NB4 (cell line): ENCODE measurements at regions not wholly inside any gene's neighbourhood (a gene's known extent, or its start where the extent isn't known, plus 50 kb on each side); places are given as distances from the start of the nearest gene placed in this dataset.

Source experiments
- DNase-seq: peaks from one replicate; pipeline ENCODE4 v3.0.0; 2010; ENCODE audit warnings: low read depth
- H3K4me3 ChIP-seq: one replicate; pipeline ENCODE4 v1.5.1; 2011; ENCODE audit warnings: mild to moderate bottlenecking, low read depth, low read length, moderate library complexity
- CTCF ChIP-seq: IDR thresholded peaks from one replicate; pipeline ENCODE4 v1.5.1; 2012; ENCODE audit warnings: low read depth, low read length
- MYC ChIP-seq: IDR thresholded peaks from 2 replicates; pipeline ENCODE4 v1.6.1; 2011; ENCODE audit warnings: low read depth, low read length
- POLR2A ChIP-seq: IDR thresholded peaks from 2 replicates; pipeline ENCODE4 v1.6.1; 2011; ENCODE audit warnings: mild to moderate bottlenecking; ENCODE audit not compliant: insufficient read length; ENCODE audit errors: extremely low read depth
- TF ChIP-seq, protein P1 (sequence below): IDR thresholded peaks from 2 replicates; pipeline ENCODE4 v1.6.1; 2011; ENCODE audit warnings: low read depth, low read length

DNA sequence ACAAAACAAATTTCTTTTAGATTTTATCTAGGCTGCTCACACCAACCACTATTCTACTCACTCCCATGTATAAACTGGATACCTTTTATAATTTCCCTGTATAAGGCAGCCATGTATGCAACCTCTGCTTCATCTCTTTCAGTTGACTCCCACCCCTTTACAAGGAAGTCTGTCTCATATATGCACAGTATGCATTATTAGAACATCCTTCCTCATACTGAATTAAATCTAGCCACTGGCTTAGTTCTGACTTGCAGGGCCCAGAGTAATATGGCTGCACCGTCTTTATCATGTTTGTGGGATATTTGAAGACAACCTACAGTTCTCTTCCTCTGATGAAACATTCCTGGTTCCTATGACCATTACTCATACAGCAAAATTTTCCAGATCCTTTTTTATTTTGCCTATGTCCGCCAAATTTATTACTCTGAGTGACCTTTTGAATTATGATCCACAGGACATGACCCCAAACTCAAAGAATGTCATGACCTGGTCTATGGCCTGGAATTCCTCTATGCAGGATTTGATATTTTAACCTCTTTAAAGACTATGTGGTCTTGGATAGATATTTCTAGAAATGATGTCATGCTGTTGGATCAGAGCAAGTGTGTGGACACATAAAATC is 76.6 kb upstream of the ITGA1 start:
- TF ChIP-seq POLR2A, result no peak
- TF ChIP-seq MYC, result no peak
- TF ChIP-seq, protein P1, sequence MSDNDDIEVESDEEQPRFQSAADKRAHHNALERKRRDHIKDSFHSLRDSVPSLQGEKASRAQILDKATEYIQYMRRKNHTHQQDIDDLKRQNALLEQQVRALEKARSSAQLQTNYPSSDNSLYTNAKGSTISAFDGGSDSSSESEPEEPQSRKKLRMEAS, result no peak
- TF ChIP-seq CTCF, result no peak
- no peak overlapping the region for H3K4me3 ChIP-seq
- DNase-seq, result no peak

DNA sequence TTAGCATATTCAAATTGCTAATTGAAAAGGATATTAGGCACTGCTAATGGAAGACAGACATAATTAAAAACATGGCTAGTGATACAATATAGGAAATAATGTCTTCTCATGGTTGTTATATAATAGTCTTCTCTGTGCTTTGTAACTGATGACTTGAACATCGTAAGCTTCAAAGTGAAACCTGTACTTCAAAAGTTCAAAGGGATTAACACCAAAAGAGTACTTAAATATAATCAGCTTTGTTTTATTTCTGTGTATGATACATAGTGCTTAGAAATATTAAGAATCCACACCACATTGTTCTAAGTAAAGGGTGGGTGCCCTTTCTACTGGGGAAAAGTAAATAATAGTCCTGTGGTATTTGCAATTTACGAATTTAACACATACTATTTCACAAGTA is 75.4 kb upstream of the ITGA1 start:
- DNase-seq, result no peak

DNA sequence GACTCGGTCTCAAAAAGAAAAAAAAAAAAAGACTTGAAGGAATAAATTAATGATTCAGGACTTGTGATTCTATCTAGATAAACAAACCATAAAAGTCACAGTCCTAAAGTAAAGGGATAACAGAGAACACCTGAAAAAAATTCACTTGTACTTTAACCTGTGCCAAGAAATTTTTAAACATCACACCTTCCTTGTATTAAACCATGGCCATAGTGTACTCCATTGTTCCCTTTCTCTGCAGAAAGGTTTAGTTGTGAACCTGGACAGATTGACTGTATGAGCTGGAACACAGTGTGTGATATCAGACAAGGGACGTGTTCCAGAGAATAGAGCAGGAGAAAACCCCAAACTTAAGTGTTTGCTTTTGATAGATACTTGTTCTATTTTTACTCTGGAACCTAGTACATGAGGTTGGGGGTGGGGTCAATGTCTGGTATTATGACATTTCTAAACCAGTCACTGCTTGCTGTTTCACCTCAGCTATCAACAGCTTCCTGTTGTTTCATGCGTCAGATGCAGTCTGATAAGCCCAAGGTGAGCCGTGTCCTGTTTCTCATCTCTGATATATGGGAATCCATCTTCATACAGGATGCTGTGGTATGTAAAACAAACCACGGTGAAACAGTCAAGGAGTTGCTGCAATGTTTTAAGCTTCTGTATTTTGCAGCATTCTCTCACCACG is 62.5 kb upstream of the ITGA1 start:
- TF ChIP-seq, protein P1, result peak; percentile 40; the same call in 1 of the 2 replicates
- TF ChIP-seq POLR2A, result no peak
- no peak overlapping the region for H3K4me3 ChIP-seq
- DNase-seq, result peak; percentile 52

More for the DNA sequence above, 75.4 kb upstream of the ITGA1 start:
- H3K4me3 ChIP-seq, result no peak overlapping the region
- TF ChIP-seq POLR2A, result no peak
- TF ChIP-seq, protein P1, result no peak

DNA sequence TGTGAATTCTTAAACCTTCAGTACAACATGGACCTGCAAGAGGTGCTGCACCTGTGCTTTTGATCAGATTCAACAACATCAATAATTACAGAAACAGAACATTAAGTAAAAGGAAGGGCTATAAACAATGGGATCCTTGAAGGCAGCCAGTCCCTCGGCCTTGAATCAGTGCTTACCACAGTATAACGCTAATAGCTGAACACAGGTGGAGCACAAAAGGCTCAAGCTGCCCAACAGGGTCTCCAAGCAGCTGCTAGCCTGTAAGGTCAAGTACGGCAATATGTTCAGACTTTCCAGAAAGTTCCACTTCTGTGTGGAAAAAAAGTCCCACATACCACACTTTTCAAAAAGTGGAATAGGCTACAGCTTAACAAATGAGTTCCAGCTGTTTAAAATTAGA is 61.9 kb upstream of the ITGA1 start:
- TF ChIP-seq POLR2A (no peak), CTCF (no peak), MYC (no peak)
- TF ChIP-seq, protein P1, result no peak
- H3K4me3 ChIP-seq, result no peak overlapping the region
- no peak for DNase-seq

GRCh38 chr5:52727020-52727419 is 60.7 kb upstream of the ITGA1 start:
- H3K4me3 ChIP-seq, result no peak overlapping the region
- no peak for TF ChIP-seq POLR2A
- no peak for DNase-seq

GRCh38 chr5:52727576-52727975 is 60.1 kb upstream of the ITGA1 start:
- H3K4me3 ChIP-seq, result no peak overlapping the region
- TF ChIP-seq MYC (no peak), CTCF (no peak), POLR2A (no peak)
- TF ChIP-seq, protein P1, result no peak
- no peak for DNase-seq

- no peak for DNase-seq
- no peak for TF ChIP-seq CTCF
- TF ChIP-seq, protein P1, result no peak
- TF ChIP-seq POLR2A, result no peak
- TF ChIP-seq MYC, result no peak
- no peak overlapping the region for H3K4me3 ChIP-seq
Measured at GRCh38 chr5:52728224-52728623, 59.5 kb upstream of the ITGA1 start.
